GM23338 (cell line): ENCODE measurements at regions not wholly inside any gene's neighbourhood (a gene's known extent, or its start where the extent isn't known, plus 50 kb on each side); places are given as distances from the start of the nearest gene placed in this dataset.

Experiments used
- ATAC-seq: fragments of 200-7000 bp; cut with Tn5 transposase; 3 replicates; pipeline ENCODE4 v1.9.1; 2020
- DNase-seq: peaks from one replicate; pipeline ENCODE4 v3.0.0-alpha.2; 2015; ENCODE audit warnings: low spot score
- H2AFZ ChIP-seq: fragments of 200-600 bp; sonication (generic); 2 replicates; pipeline ENCODE4 v1.8.0; 2016; ENCODE audit warnings: antibody characterized with exemption, mild to moderate bottlenecking, moderate library complexity
- H3F3A ChIP-seq: fragments of 200-600 bp; sonication (generic); replicated peaks from 2 replicates; pipeline ENCODE4 v1.8.0; 2017; ENCODE audit warnings: antibody characterized with exemption, mixed run types, low read depth
- H3K27ac ChIP-seq: fragments of 200-600 bp; sonication (generic); 2 replicates; pipeline ENCODE4 v1.6.1; 2016; ENCODE audit warnings: low read depth
- H3K27me3 ChIP-seq: fragments of 200-600 bp; sonication (generic); 2 replicates; pipeline ENCODE4 v1.8.0; 2016; ENCODE audit warnings: mild to moderate bottlenecking, mixed run types, moderate library complexity; ENCODE audit not compliant: insufficient read depth
- H3K36me3 ChIP-seq: fragments of 200-600 bp; sonication (generic); 2 replicates; pipeline ENCODE4 v1.8.0; 2016; ENCODE audit warnings: mild to moderate bottlenecking; ENCODE audit not compliant: insufficient read depth
- H3K4me1 ChIP-seq: fragments of 200-600 bp; sonication (generic); 2 replicates; pipeline ENCODE4 v1.8.0; 2016; ENCODE audit warnings: mild to moderate bottlenecking, moderate library complexity; ENCODE audit not compliant: insufficient read depth
- H3K4me2 ChIP-seq: fragments of 200-600 bp; sonication (generic); 2 replicates; pipeline ENCODE4 v1.7.1; 2017; ENCODE audit warnings: mixed run types
- H3K4me3 ChIP-seq: fragments of 200-600 bp; sonication (generic); 2 replicates; pipeline ENCODE4 v1.6.1; 2016; ENCODE audit warnings: mixed run types
- H3K79me2 ChIP-seq: fragments of 200-600 bp; sonication (generic); replicated peaks from 2 replicates; pipeline ENCODE4 v1.8.0; 2017; ENCODE audit warnings: mild to moderate bottlenecking; ENCODE audit not compliant: insufficient read depth
- H3K9me2 ChIP-seq: fragments of 200-600 bp; sonication (generic); 2 replicates; pipeline ENCODE4 v1.8.0; 2017; ENCODE audit not compliant: insufficient read depth
- H4K20me1 ChIP-seq: fragments of 200-600 bp; sonication (generic); replicated peaks from 2 replicates; pipeline ENCODE4 v1.8.0; 2017; ENCODE audit warnings: mild to moderate bottlenecking; ENCODE audit not compliant: insufficient read depth
- H3K27ac Mint-ChIP-seq: 2 replicates; pipeline ENCODE4 v1.8.0; 2020; ENCODE audit warnings: inconsistent platforms, mild to moderate bottlenecking, moderate library complexity, mixed read lengths
- H3K27me3 Mint-ChIP-seq: 3 replicates; pipeline ENCODE4 v1.8.0; 2022; ENCODE audit warnings: low read depth, mild to moderate bottlenecking, moderate library complexity, mixed read lengths, inconsistent platforms; ENCODE audit not compliant: insufficient read depth, poor library complexity
- H3K36me3 Mint-ChIP-seq: 3 replicates; pipeline ENCODE4 v1.8.0; 2021; ENCODE audit warnings: low read depth, mild to moderate bottlenecking, inconsistent platforms, moderate library complexity, mixed read lengths
- H3K4me1 Mint-ChIP-seq: 3 replicates; pipeline ENCODE4 v1.8.0; 2020; ENCODE audit warnings: mild to moderate bottlenecking, inconsistent platforms, mixed read lengths
- H3K4me3 Mint-ChIP-seq: 3 replicates; pipeline ENCODE4 v1.8.0; 2021; ENCODE audit warnings: moderate library complexity, mild to moderate bottlenecking, inconsistent platforms, mixed read lengths
- H3K9me3 Mint-ChIP-seq: 3 replicates; pipeline ENCODE4 v1.8.0; 2020; ENCODE audit warnings: moderate library complexity, mild to moderate bottlenecking, inconsistent platforms, mixed read lengths
- ETS1 ChIP-seq: IDR thresholded peaks from 2 replicates; pipeline ENCODE4 v1.6.1; 2016; ENCODE audit warnings: antibody characterized with exemption
- EZH2phosphoT487 ChIP-seq: fragments of 200-600 bp; sonication (generic); IDR thresholded peaks from one replicate; pipeline ENCODE4 v1.8.1; 2018; ENCODE audit warnings: antibody characterized with exemption; ENCODE audit not compliant: unreplicated experiment
- NANOG ChIP-seq: IDR thresholded peaks from 2 replicates; pipeline ENCODE4 v1.6.1; 2016; ENCODE audit warnings: antibody characterized with exemption, borderline replicate concordance
- REST ChIP-seq: IDR thresholded peaks from one replicate; pipeline ENCODE4 v1.6.1; 2018; ENCODE audit warnings: antibody characterized with exemption; ENCODE audit not compliant: unreplicated experiment
- ZNF114 ChIP-seq: fragments of 250-450 bp; sonication (Bioruptor Pico); IDR thresholded peaks from 2 replicates; pipeline ENCODE4 v1.5.0; 2020; ENCODE audit warnings: mild to moderate bottlenecking, moderate library complexity
- ZNF331 ChIP-seq: fragments of 250-450 bp; sonication (Bioruptor Pico); IDR thresholded peaks from 2 replicates; pipeline ENCODE4 v1.5.0; 2020; ENCODE audit warnings: low read depth, mild to moderate bottlenecking, moderate library complexity
- ZNF462 ChIP-seq: fragments of 250-450 bp; sonication (Bioruptor Pico); IDR thresholded peaks from 2 replicates; pipeline ENCODE4 v1.5.0; 2020; ENCODE audit warnings: mild to moderate bottlenecking, moderate library complexity

- H3K27ac ChIP-seq, result no peak overlapping the region
- Mint-ChIP-seq H3K27ac (no peak overlapping the region), H3K27me3 (peaks cover 8% of the 10 kb centered on the region)
Observed at GRCh38 chr19:29404951-29405727, 120.7 kb upstream of the VSTM2B start.

More at GRCh38 chr19:29404951-29405727, 120.7 kb upstream of the VSTM2B start:
- ATAC-seq (peak; percentile 85), DNase-seq (peak; percentile 78)
- Histone ChIP-seq H3K79me2 (no peaks in the 10 kb centered on the region), H3K4me1 (peaks cover 5% of the 10 kb centered on the region; the same call in 1 of the 2 replicates), H4K20me1 (no peaks in the 10 kb centered on the region), H2AFZ (peak overlapping the region; percentile 95), H3K4me3 (peak overlapping the region; percentile 8; the same call in 1 of the 2 replicates), H3K27me3 (no peaks in the 10 kb centered on the region), H3K36me3 (no peaks in the 10 kb centered on the region), H3F3A (no peaks in the 10 kb centered on the region), H3K4me2 (peak overlapping the region; percentile 69), H3K9me2 (no peaks in the 10 kb centered on the region)
- Mint-ChIP-seq H3K9me3 (no peaks in the 10 kb centered on the region), H3K4me1 (peaks cover 11% of the 10 kb centered on the region), H3K4me3 (no peak overlapping the region), H3K36me3 (no peaks in the 10 kb centered on the region; the same call in 2 of the 3 replicates)
- TF ChIP-seq REST (no peak), ETS1 (no peak), ZNF331 (CRISPR knock-in tag) (no peak), ZNF462 (CRISPR knock-in tag) (no peak), NANOG (no peak), EZH2phosphoT487 (no peak), ZNF114 (CRISPR knock-in tag) (no peak)
